ENCODE measurements at regions not wholly inside any gene's neighbourhood (a gene's known extent, or its start where the extent isn't known, plus 50 kb on each side); places are given as distances from the start of the nearest gene placed in this dataset.
"Not testable (repeated sequence)": the region's sequence is repeated elsewhere in the genome, so short reads cannot be mapped to it uniquely, and the experiment has no call there.

DNA sequence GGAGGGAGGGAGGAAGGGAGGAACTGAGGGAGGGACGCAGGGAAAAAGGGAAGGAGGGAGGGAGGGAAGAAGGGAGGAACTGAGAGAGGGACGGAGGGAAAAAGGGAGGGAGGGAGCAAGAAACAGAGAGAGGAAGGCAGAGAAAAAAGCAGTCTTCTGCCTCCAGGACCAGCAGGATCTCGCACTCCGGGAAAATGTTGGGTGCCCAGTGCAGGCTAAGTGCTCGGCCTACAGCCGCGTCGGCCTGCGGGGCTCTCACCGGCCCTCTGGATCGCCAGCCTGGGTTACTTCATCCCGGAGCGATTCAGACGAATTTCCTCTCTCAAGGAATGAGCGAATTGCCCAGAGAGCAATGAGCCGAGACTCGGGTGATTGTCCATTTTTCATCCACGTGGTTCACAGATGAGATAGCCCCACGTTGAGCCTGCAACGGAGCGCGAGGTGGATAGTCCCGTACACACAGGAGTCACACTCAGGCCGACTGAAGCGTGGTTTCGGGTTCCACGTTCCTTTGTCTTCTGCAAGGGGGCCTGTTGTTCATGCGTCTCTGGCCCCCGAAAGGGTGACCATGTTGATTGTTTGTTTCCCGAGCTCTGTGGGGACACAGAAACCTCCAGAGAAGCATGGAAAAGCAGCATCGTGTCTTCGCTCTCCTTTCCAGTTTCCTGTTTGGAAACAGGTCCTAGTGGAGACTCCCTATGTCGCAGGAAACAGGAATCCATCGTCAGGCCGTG is 1937.1 kb upstream of the DEFB115 start:
- DNase-seq (ENCODE audit: low read depth): not testable (repeated sequence)

DNA sequence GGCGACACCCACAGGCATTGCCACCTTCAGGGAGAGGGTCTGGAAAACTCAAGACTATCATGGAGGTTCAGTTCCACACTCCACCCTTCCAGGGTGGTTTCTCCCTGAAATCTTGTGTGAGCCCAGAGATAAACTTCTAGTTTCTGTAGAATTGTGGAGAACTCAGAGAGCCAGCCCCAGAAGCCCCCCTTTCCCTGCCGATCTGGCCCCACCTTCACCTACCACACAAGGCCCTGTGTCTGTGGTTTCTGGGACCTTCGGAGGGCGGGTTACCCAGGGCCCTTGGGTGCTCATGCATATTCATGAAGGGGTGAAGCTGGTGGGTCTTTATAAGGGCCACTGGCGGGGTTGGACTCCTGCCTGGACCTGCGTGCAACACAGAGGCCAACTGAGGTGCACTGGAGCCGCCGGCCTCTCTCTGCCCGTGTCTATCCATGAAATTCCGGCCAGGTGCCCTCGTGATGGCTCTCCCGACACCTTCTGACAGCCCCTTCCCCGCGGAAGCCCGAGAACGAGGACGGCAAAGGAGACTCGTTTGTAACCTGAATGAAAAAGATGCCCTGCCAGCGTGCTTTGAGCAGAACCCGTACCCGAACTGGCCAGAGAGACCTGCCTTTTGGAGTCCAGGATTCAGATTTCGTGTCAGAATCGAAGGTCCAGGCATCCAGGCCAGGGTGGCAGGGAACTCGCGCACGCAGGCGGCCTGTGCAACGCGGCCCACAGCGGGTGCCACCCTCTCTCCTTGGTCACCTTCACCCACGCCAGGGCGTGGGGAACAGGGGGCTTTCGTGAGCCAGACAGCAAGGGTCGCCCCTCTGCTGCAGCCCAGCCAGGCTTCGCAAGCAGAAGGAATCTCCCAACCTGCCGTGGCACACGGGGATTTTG is 1933.6 kb upstream of the DEFB115 start:
- not testable (repeated sequence) for DNase-seq (ENCODE audit: low read depth)

DNA sequence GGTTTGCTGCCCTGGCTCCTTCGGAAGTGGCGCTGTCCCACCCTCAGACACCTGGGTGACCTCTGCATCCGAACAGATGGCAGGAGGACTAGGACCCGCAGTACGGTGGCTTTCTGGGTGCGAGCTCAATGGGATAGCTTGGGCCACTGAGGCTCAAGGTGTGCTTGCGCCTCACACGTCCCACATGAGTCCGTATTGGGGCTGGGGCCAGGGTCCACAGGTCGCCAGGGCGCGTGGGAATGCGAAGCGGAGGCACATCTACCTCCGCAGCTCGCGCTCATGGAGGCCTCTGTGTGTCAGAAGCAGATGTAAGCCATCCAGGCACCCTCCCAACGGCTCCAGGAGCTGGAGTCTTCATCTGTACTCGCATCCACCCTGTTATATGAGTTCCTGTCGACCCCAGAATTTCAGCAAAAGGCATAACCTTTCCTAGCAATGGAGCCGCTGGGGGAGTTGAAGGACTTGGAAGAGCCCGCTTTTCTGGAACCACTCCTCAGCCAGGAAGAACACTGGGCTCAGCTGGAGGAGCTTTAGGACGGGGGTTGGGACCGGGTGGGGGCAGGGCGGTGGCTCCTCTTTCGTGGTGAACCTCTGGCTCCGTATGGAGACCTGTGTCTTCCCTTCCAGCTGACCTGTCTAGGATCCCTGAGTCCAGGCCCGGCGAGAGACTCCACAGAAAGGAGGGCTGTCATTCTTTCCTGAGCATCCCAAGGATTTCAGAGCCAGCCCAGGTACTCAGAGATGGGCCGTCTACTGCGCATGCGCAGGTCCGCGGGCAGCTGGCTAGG is 1932.8 kb upstream of the DEFB115 start:
- not testable (repeated sequence) for DNase-seq (ENCODE audit: low read depth)

DNA sequence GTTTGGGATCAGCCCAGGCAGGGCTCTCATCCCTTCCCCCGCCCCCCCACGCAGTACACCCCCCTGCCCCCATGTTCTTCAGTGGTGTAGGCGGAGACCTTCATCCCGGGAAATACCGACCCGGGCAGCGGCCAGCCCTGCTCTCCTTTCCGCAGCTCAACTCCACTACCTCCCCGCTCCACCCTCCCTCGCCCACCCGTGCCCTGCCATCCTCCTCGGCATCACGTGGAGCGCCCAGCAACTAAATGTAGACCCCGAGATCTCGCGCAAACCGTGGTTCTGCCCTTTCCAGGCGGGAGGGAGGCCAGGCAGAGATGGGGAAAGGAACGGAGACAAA is 1932.2 kb upstream of the DEFB115 start:
- DNase-seq (ENCODE audit: low read depth): no peak

DNA sequence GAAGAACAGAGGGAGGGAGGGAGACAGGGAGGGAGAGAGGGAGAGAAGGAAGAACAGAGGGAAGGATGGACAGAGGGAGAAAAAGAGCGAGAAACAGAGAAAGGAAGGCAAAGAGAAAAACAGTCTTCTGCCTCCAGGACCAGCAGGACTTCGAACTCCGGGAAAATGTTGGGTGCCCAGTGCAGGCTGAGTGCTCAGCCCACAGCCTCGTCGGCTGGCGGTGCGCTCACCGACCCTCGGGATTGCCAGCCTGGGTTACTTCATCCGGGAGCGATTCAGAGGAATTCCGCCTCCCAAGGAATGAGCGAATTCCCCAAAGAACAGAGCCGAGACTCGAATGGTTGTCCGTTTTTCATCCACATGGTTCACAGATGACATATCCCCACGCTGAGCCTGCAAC is 1931.7 kb upstream of the DEFB115 start:
- DNase-seq (ENCODE audit: low read depth): not testable (repeated sequence)

DNA sequence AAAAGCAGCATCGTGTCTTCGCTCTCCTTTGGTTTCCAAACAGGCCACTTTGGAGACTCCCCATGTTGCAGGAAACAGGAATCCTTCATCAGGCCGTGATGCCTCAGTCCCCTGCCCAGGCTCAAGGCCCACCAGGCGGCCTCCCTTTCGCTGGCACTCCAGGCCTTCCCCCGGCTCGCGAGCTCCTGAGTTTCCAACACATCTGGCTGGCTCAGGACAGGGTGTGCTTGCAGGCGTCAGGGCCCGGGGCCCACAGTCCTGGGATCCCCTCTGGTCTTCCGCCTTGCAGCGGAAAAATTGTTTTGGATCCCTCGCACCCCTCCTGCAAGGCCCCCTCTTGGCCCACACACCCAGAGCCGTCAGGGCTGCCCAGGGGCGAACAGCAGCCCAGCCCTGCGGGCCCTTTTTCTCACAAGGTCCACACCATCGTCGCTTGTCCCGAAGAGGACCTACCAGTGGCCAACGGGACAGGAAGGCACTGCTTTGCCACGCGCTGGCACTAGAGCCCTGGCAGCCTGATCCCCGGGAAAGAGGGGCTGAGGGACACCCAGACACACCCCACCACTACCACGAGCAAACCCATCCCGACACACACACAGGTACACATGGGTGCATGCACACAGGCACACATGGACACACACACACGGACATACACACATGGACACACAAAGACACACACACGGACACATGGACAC is 1930.9 kb upstream of the DEFB115 start:
- DNase-seq (ENCODE audit: low read depth): no peak

DNA sequence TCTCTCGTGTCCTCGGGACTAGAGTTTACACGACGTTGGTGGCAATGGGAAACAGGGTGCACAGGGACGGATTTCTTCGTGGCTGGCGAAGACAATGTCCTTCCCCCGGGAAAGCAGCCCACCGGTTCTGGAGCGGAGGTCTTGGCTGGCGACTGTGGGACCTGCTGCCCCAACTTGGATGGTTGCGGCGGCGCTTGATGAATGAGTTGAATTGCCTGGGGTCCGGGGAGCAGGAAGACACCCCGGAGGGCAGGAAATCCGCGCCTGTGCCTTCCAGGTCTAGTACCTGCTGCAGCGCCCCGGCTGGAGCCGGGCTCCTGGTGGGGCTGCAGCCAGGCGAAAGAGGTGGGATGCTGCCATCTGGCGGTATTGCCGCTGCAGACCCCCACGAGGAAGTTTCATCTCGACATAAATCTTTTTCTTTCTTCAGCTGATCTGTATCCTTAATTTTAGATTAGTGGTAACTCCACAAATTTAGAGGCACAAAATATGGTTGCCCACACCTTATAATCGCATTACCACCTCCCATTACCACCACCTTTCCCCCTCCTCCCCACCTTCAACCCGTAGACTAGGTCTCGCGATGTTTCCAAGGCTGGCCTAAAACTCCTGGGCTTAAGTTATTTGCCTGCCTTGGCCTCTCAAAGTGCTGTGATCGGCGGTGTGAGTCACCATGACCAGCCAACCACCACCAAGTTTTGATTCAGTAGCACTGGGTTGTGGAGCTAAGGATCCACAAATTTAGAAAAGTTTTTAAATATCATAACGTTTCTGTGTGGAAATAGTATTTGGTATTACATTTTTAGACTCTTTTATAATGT is 1929.7 kb upstream of the DEFB115 start:
- peak; percentile 12 for DNase-seq (ENCODE audit: low read depth)

DNA sequence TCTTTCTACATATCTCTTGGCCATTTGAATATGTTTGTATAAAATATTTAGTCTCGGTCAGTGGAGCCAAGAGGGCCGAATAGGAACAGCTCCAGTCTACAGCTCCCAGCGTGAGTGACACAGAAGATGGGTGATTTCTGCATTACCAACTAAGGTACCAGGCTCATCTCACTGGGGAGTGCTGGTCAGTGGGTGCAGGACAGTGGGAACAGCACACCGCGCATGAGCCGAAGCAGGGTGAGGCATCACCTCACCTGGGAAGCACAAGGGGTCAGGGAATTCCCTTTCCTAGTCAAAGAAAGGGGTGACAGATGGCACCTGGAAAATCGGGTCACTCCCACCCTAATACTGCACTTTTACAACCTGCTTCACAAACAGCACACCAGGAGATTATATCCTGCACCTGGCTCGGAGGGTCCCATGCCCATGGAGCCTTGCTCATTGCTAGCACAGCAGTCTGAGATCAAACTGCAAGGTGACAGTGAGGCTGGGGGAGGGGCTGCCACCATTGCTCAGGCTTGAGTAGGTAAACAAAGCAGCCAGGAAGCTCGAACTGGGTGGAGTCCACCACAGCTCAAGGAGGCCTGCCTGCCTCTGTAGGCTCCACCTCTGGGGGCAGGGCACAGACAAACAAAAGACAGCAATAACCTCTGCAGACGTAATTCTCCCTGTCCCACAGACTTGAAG is 1926.9 kb upstream of the DEFB115 start:
- not testable (repeated sequence) for DNase-seq (ENCODE audit: low read depth)

DNA sequence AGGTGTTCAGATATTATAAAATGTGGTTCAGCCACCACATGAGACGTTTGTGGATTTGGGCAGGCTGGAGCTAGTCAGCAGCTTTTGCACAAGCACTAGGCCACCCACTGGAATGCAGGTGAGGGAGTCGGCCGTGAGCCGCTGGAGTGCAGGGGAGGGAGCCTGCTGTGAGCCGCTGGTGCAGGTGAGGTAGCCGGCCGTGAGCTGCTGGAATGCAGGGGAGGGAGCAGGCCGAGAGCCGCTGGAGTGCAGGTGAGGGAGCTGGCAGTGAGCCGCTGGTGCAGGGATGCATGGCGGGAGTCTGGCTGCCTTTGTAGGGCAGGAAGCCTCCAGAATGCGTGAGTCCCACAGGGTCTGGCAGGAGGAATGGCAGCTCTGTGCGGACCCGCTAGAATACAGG is 1907.6 kb upstream of the DEFB115 start:
- DNase-seq (ENCODE audit: low read depth): no peak

DNA sequence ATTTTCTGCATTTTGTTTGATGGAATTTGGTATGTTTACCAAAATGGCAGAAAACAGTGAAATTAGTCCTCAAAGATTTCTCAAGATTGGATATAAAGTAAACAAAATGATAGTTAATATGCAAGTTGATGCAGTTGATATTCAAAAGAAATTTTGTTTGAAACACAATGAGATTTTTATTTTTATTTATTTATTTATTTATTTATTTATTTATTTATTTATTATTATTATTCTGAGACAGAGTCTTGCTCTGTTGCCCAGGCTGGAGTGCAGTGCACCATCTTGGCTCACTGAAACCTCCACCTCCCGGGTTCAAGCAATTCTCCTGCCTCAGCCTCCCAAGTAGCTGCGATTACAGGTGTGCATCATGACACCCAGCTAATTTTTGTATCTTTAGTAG is 1881.5 kb upstream of the DEFB115 start:
- DNase-seq (ENCODE audit: low read depth): not testable (repeated sequence)

DNA sequence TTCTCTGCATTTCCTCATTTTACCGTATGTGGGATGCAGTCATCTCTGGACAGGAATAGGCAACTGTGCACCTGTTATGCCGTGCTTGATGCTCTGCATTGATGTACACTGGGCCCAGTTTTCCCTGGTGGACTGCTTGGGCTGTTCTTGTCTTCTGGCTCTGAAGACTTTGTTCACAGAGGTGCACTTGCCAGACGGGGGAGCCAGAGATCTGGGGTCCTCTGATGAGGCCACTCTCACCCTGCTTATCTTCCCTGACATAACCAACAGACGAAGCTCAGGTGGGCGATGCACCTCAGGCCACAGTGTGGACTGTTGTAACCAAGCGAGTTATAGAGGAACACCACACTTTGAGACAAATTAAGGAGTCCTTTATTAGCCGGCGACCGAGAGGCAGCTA is 1864.6 kb upstream of the DEFB115 start:
- not testable (repeated sequence) for DNase-seq (ENCODE audit: low read depth)

DNA sequence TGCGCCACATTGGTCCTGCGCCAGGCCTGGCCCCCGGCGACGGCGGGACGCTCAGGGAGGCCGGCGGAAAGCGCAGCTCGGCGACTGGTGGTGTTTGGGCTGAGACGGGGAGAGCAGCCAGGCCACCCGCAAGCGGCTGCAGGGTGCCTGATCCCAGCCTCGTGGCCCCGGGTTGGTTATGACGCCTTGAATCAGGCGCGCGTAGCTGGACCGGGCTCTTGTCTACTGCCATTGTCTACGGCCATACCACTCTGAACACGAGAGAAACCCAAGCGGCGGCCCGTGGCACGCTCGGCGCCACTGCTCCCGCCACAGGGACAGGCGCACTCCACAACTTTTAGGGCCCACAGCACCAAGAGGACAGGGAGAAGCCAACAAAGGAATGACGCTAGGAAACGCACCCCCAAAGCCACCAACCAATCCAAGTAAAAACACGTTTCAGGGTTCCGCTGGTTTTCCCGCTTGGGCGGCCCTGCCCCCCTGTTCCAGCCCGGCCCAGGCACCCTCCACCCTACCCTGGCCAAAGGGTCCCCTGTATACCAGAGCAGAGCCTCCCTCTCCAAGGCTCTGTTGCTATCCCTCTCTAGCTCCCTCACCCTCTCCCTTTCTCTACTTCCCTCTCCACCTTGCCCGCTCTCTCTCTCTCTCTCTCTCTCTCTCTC is 1849.3 kb upstream of the DEFB115 start:
- DNase-seq (ENCODE audit: low read depth): no peak

DNA sequence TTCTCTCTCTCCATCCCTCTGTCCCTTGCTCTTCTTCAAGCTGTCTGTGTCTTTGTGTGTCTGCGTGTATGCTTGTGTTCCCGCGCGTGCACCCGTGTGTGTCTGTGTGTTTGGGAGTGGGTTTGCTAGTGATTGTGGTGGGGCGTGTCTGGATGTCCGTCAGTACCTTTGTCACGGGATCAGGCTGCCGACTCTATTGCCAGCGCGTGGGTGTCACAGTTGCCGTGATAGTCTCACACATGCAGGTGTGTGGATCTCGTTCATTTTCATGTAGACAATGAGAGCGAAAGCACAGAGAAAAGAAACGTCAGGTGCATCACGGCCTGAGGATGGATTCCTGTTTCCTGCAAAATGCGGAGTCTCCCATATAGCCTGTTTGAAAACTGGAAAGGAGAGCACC is 1848.8 kb upstream of the DEFB115 start:
- DNase-seq (ENCODE audit: low read depth): not testable (repeated sequence)

DNA sequence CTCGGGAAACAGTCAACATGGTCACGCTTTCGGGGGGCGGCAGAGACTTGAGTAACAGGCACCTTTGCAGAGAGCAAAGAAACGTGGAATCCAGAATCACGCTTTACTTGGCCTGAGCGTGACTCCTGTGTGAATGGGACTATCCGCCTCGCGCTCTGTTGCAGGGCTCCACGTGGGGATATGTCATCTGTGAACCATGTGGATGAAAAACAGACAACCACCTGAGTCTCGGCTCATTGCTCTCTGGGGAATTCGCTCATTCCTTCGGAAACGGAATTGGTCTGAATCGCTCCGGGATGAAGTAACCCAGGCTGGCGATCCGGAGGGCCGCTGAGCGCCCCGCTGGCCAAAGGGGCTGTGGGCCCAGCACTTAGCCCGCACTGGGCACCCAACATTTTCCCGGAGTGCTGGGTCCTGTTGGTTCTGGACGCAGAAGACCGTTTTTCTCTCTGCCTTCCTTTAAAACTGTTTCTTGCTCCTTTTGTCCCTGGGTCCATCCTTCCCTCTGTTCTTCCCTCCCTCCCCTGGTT is 1848.2 kb upstream of the DEFB115 start:
- not testable (repeated sequence) for DNase-seq (ENCODE audit: low read depth)

DNA sequence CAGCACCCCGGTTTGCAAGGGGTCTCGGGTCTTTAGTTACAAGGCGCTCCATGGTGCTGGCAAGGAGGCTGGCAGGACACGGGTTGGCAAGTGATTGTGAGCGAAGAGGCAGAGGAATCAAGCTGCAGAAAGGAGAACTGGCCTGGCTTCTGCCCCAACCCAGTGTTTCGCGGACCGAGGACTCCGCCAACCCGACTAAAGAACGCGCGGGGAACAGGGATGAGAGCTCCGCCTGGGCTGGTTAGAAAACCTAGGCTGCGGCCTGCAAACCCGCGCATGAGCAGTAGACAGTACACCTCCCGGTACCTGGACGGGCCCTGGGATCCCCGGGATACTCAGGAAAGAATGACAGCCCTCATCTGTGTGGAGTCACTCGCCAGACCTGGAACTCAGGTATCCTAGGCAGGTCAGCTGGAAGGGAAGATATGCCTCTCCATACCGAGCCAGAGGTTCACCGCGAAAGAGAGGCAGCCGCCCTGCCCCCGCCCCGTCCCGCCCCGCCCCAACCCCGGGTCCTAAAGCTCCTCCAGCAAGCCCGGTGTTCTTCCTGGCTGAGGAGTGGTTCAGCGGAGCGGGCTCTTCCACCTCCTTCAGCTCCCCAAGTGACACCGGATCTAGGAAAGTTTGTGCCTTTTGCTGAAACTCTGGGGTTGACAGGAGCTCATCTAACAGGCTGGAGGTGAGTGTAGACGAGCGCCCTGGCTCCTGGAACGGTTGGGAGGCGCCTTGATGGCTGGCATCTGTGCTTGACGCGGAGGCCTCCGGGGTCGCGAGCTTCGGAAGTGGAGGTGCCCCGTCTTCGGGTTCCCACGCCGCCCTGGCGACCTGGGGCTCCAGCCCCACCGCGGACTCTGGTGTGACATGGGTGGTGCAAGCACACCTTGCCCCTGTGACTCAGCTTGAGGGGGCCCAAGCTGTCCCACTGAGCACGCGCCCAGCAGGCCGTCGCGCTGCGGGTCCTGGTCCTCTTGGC is 1847.3 kb upstream of the DEFB115 start:
- DNase-seq (ENCODE audit: low read depth): no peak

DNA sequence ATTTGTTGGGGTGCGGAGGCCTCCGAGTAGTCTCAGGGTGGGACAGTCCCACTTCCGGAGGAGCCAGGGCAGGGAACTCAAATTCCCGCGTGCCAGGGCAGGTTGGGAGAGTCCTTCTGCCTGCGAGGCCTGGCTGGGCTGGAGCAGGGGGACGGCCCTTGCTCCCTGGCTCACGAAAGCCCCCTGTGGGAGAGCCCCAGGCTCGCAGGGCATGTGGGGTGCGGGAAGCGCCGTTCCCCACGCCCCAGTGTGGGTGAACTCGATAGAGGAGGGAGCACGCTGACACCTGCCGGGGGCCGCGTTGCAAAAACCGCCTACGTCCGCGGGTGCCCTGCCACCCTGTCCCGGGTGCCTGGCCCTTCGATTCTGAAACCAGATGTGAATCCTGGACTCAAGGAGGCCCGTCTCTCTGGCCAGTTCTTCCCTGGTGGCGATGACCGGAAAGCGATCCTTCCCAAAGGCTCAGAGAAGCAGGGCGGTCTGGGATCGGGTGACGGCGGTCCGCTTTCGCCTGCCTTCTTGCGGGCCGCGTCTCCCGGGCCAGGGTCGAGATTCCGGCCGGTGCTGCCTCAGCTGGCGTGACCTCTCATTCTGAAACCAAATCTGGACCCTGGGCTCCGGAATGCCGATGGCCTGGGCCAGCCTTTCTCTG is 1846.5 kb upstream of the DEFB115 start:
- DNase-seq (ENCODE audit: low read depth): no peak

DNA sequence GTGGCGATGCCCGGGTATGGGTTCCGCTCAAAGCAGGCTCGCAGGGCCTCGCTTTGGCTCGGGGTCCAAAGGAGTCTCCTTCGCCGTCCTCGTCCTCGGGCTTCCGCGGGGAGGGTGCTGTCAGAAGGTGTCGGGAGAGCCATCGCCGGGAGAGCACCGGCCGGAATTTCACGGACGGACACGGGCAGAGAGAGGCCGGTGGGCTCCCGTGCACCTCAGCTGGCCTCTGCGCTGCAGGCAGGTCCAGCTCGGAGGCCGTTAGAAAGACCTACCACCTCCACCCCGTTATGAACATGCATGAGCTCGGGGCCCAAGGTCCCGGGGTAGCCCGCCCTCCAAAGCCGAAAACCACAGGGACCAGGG is 1846.0 kb upstream of the DEFB115 start:
- DNase-seq (ENCODE audit: low read depth): not testable (repeated sequence)

DNA sequence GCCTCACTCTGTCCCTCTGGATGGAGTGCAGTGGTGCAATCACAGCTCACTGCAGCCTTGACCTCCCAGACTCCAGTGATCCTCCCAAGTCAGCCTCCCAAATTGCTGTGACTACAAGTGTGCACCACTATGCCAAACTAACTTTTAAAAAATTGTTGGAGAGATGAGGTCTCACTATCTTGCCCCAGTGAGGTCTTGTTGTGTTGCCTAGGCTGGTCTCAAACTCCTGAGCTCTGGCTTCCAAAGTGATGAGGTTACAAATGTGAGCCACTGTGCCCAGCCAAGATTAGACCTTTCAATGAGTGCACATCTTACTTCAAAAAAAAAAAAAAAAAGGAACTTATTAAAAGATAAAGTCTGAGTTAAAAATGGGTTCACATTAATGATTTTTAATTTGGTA is 1838.1 kb upstream of the DEFB115 start:
- no peak for DNase-seq (ENCODE audit: low read depth)

Data from stimulated activated CD8-positive, alpha-beta memory T cell treated with anti-CD3 and anti-CD28 coated beads, Interleukin-12 subunit alpha, Interleukin-12 subunit beta, amount 100 ng/mL, for 1 hour (primary cell).